ENCODE measurements at regions not wholly inside any gene's neighbourhood (a gene's known extent, or its start where the extent isn't known, plus 50 kb on each side); places are given as distances from the start of the nearest gene placed in this dataset.

DNA sequence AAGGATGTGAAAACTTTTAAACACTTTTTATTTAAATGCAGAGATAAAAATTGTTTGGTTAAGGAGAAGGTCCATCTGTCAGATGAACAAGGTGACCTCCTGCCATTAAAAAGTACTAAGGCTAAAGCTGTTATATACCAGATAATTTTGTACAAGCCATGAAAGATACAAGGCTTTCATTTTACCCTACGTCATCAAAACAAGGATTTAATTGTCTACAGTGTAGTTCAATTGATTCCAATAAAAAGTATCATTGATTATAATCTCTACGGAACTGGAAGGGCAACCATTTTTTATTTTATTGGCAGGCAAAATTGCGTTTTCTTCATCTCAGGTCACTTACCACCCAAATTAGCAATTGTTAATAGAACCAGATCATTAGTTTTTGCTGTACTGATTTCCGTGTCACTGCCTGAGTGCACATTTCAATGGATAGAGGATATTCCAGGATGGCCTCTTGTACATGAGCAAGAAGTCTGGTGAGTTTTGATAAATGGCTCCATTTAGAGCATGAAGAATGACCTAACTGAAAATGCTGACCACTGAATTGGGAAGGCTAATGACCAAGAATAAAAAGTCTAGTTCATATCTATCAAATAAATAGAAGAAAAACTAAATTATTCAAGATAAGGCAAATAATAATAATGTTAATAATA lies 564.9 kb downstream of the JRKL start:
- H4K20me1 ChIP-seq (ENCODE audit: insufficient read depth): no peaks in the 10 kb centered on the region
- H3K9me3 ChIP-seq (ENCODE audit: insufficient read depth, low read depth): no peaks in the 10 kb centered on the region
- DNase-seq: no peak
- no peaks in the 10 kb centered on the region for H3K36me3 ChIP-seq (ENCODE audit: low read depth)
- H3K4me3 ChIP-seq: no peak overlapping the region
- ChIA-PET CTCF (no interaction called here), POLR2A (ENCODE audit: unreplicated experiment) (no interaction called here)
- TF ChIP-seq, protein P1, sequence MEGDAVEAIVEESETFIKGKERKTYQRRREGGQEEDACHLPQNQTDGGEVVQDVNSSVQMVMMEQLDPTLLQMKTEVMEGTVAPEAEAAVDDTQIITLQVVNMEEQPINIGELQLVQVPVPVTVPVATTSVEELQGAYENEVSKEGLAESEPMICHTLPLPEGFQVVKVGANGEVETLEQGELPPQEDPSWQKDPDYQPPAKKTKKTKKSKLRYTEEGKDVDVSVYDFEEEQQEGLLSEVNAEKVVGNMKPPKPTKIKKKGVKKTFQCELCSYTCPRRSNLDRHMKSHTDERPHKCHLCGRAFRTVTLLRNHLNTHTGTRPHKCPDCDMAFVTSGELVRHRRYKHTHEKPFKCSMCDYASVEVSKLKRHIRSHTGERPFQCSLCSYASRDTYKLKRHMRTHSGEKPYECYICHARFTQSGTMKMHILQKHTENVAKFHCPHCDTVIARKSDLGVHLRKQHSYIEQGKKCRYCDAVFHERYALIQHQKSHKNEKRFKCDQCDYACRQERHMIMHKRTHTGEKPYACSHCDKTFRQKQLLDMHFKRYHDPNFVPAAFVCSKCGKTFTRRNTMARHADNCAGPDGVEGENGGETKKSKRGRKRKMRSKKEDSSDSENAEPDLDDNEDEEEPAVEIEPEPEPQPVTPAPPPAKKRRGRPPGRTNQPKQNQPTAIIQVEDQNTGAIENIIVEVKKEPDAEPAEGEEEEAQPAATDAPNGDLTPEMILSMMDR (conservative IDR thresholded peaks at IDR 0.05): no peak
- no peak for TF ChIP-seq EZH2 (IDR thresholded peaks at IDR 0.05; ENCODE audit: low read depth)
- H3F3A ChIP-seq (ENCODE audit: insufficient read depth, low read depth): no peaks in the 10 kb centered on the region
- no peaks in the 10 kb centered on the region; the same call in 1 of the 2 replicates for H3K9me2 ChIP-seq (ENCODE audit: insufficient read depth)
- BruUV-seq (replicated peaks): no TSS peak
- no peaks in the 10 kb centered on the region for H3K27me3 ChIP-seq (ENCODE audit: insufficient read depth, low read depth)
- no peak overlapping the region for H3K4me2 ChIP-seq
- H2AFZ ChIP-seq: no peak overlapping the region
- H3K4me1 ChIP-seq (replicated peaks; ENCODE audit: insufficient read depth): no peaks in the 10 kb centered on the region
- no peak overlapping the region for H3K27ac ChIP-seq
- H3K79me2 ChIP-seq (ENCODE audit: low read depth): no peaks in the 10 kb centered on the region
- intact Hi-C loops (cut with micrococcal nuclease; ENCODE audit: unreplicated experiment): no loop called here

DNA sequence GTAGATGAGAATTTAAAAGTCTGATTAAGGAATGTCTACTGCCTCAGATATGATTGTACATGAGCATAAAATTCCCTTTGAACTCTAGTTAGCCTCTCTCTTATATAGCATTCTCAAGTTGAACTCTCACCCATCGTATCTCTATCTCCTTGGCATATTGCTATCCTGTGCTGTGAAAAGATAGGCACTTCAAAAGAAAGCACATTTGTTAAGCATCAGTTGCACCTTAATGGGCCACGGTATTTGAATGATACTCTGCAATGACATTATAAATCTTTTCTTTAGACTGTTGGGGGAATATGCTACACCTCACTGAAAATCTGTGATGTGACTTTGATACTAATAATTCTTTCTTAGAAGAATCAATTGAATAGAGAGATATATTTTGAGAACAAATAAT lies 570.7 kb downstream of the JRKL start:
- CTCF ChIA-PET: no interaction called here
- H3K4me2 ChIP-seq: no peak overlapping the region
- no peak overlapping the region for H3K27ac ChIP-seq
- no peaks in the 10 kb centered on the region for H3K36me3 ChIP-seq (ENCODE audit: low read depth)
- no peaks in the 10 kb centered on the region for H3K4me1 ChIP-seq (replicated peaks; ENCODE audit: insufficient read depth)
- H3K79me2 ChIP-seq (ENCODE audit: low read depth): no peaks in the 10 kb centered on the region
- DNase-seq: no peak
- H3F3A ChIP-seq (ENCODE audit: insufficient read depth, low read depth): no peaks in the 10 kb centered on the region
- H3K9me2 ChIP-seq (ENCODE audit: insufficient read depth): no peaks in the 10 kb centered on the region
- H3K4me3 ChIP-seq: no peak overlapping the region
- no peaks in the 10 kb centered on the region for H3K27me3 ChIP-seq (ENCODE audit: insufficient read depth, low read depth)
- no peaks in the 10 kb centered on the region; the same call in 1 of the 2 replicates for H3K9me3 ChIP-seq (ENCODE audit: insufficient read depth, low read depth)
- no TSS peak for BruUV-seq (replicated peaks)
- POLR2A ChIA-PET (ENCODE audit: unreplicated experiment): no interaction called here
- H2AFZ ChIP-seq: no peak overlapping the region
- H4K20me1 ChIP-seq (ENCODE audit: insufficient read depth): no peaks in the 10 kb centered on the region
- intact Hi-C loops (cut with micrococcal nuclease; ENCODE audit: unreplicated experiment): no loop called here
- no peak for TF ChIP-seq EZH2 (IDR thresholded peaks at IDR 0.05; ENCODE audit: low read depth)
- TF ChIP-seq, protein P1 (conservative IDR thresholded peaks at IDR 0.05): no peak

- POLR2A ChIA-PET (ENCODE audit: unreplicated experiment): no interaction called here
- no peaks in the 10 kb centered on the region for H3F3A ChIP-seq (ENCODE audit: insufficient read depth, low read depth)
- H3K36me3 ChIP-seq (ENCODE audit: low read depth): no peaks in the 10 kb centered on the region
These were observed 571.1 kb downstream of the JRKL start for GRCh38 chr11:96960926-96961325.

More at GRCh38 chr11:96960926-96961325, 571.1 kb downstream of the JRKL start:
- Histone ChIP-seq H3K4me3 (no peak overlapping the region), H3K27ac (no peak overlapping the region), H3K79me2 (ENCODE audit: low read depth) (no peaks in the 10 kb centered on the region), H3K9me2 (ENCODE audit: insufficient read depth) (no peaks in the 10 kb centered on the region), H2AFZ (no peak overlapping the region), H3K4me2 (no peak overlapping the region), H3K9me3 (ENCODE audit: insufficient read depth, low read depth) (no peaks in the 10 kb centered on the region; the same call in 1 of the 2 replicates), H3K27me3 (ENCODE audit: insufficient read depth, low read depth) (no peaks in the 10 kb centered on the region), H4K20me1 (ENCODE audit: insufficient read depth) (no peaks in the 10 kb centered on the region), H3K4me1 (replicated peaks; ENCODE audit: insufficient read depth) (no peaks in the 10 kb centered on the region)
- intact Hi-C loops (cut with micrococcal nuclease; ENCODE audit: unreplicated experiment): no loop called here
- no TSS peak for BruUV-seq (replicated peaks)
- CTCF ChIA-PET: no interaction called here
- TF ChIP-seq, protein P1 (conservative IDR thresholded peaks at IDR 0.05): no peak
- TF ChIP-seq EZH2 (IDR thresholded peaks at IDR 0.05; ENCODE audit: low read depth): no peak
- no peak for DNase-seq

Measured in PC-9 (cell line).